BLaER1 treated with 17β-estradiol and CSF1 and Interleukin-3, amounts not matched to agents 10 nM and 100 nM (cell line): ENCODE measurements at regions not wholly inside any gene's neighbourhood (a gene's known extent, or its start where the extent isn't known, plus 50 kb on each side); places are given as distances from the start of the nearest gene placed in this dataset.

Source experiments
- H3K27ac ChIP-seq, 11 experiments: shearing (Covaris generic); formaldehyde crosslinking; 2 replicates each; pipeline ENCODE4 v1.8.1; 2022
- H3K27me3 ChIP-seq, 11 experiments: shearing (Covaris generic); formaldehyde crosslinking; 2 replicates each; pipeline ENCODE4 v1.8.1; 2022
- H3K36me3 ChIP-seq, 11 experiments: shearing (Covaris generic); formaldehyde crosslinking; 2 replicates each; pipeline ENCODE4 v1.8.1; 2022
- H3K4me1 ChIP-seq, 10 experiments: shearing (Covaris generic); formaldehyde crosslinking; 2 replicates each; pipeline ENCODE4 v1.8.1; 2022
- H3K4me2 ChIP-seq, 11 experiments: shearing (Covaris generic); formaldehyde crosslinking; 2 replicates each; pipeline ENCODE4 v1.8.1; 2022
- H3K4me3 ChIP-seq, 10 experiments: shearing (Covaris generic); formaldehyde crosslinking; 2 replicates each; pipeline ENCODE4 v1.8.1; 2022
- H3K9ac ChIP-seq, 11 experiments: shearing (Covaris generic); formaldehyde crosslinking; 2 replicates each; pipeline ENCODE4 v1.8.1; 2022
- H3K9me3 ChIP-seq, 11 experiments: shearing (Covaris generic); formaldehyde crosslinking; replicated peaks in 1 of 11; 2 replicates each; pipeline ENCODE4 v1.8.1; 2022
- H4K20me1 ChIP-seq, 11 experiments: shearing (Covaris generic); formaldehyde crosslinking; 2 replicates each; pipeline ENCODE4 v1.8.1; 2022
- Cebpa-rat ChIP-seq, 11 experiments: shearing (Covaris generic); IDR thresholded peaks; 2 replicates each; pipeline ENCODE4 v1.8.1; 2022

GRCh38 chr6:28737750-28738395 lies 185.9 kb downstream of the TRIM27 start:
- Histone ChIP-seq H3K36me3 (no peaks in the 10 kb centered on the region), H3K4me3 (peak overlapping the region in 1 of 10 experiments; percentile 24; a peak in 2 of 20 replicates), H3K27me3 (peaks cover 74 to 96% (median 82%) of the 10 kb centered on the region in 11 experiments), H3K27ac (no peak overlapping the region), H3K4me1 (no peaks in the 10 kb centered on the region; a peak in 2 of 20 replicates), H4K20me1 (no peaks in the 10 kb centered on the region; a peak in 1 of 22 replicates), H3K4me2 (peak overlapping the region in 2 of 11 experiments; percentile 13 to 48; a peak in 3 of 22 replicates), H3K9me3 (peaks cover 63 to 79% (median 68%) of the 10 kb centered on the region in 11 experiments), H3K9ac (no peak overlapping the region)
- TF ChIP-seq Cebpa-rat (IDR thresholded peaks at IDR 0.05): no peak

- Histone ChIP-seq H3K9me3 (peaks cover 63 to 78% (median 65%) of the 10 kb centered on the region in 11 experiments), H3K27ac (no peak overlapping the region), H3K36me3 (no peaks in the 10 kb centered on the region), H4K20me1 (no peaks in the 10 kb centered on the region; a peak in 1 of 22 replicates), H3K4me2 (peak overlapping the region in 3 of 11 experiments; percentile 13 to 48 (median 27); a peak in 5 of 22 replicates), H3K4me3 (peak overlapping the region in 2 of 10 experiments; percentile 3 to 15; a peak in 1 of 20 replicates), H3K27me3 (peaks cover 69 to 91% (median 78%) of the 10 kb centered on the region in 11 experiments), H3K9ac (no peak overlapping the region), H3K4me1 (no peaks in the 10 kb centered on the region; a peak in 2 of 20 replicates)
- no peak for TF ChIP-seq Cebpa-rat (IDR thresholded peaks at IDR 0.05)
Observed at GRCh38 chr6:28738396-28738765, 185.4 kb downstream of the TRIM27 start.

- no peak overlapping the region for H3K4me3 ChIP-seq
- H4K20me1 ChIP-seq: no peaks in the 10 kb centered on the region; a peak in 1 of 22 replicates
- H3K27ac ChIP-seq: no peak overlapping the region
- H3K36me3 ChIP-seq: no peaks in the 10 kb centered on the region
- no peak overlapping the region for H3K4me2 ChIP-seq
- peaks cover 39 to 61% (median 50%) of the 10 kb centered on the region in 11 experiments for H3K27me3 ChIP-seq
- H3K4me1 ChIP-seq: no peaks in the 10 kb centered on the region; a peak in 2 of 20 replicates
- TF ChIP-seq Cebpa-rat (IDR thresholded peaks at IDR 0.05): no peak
- H3K9ac ChIP-seq: no peak overlapping the region
- peaks cover 35 to 48% (median 39%) of the 10 kb centered on the region in 11 experiments for H3K9me3 ChIP-seq
Observed at GRCh38 chr6:28741363-28741762, 182.4 kb downstream of the TRIM27 start.

GRCh38 chr6:28742668-28743270 lies 181.0 kb downstream of the TRIM27 start:
- no peak overlapping the region for H3K27ac ChIP-seq
- H3K9me3 ChIP-seq: peaks cover 21 to 37% (median 27%) of the 10 kb centered on the region in 11 experiments
- H3K4me3 ChIP-seq: no peak overlapping the region
- H3K4me1 ChIP-seq: no peaks in the 10 kb centered on the region; a peak in 2 of 20 replicates
- no peak for TF ChIP-seq Cebpa-rat (IDR thresholded peaks at IDR 0.05)
- H3K27me3 ChIP-seq: peaks cover 25 to 47% (median 36%) of the 10 kb centered on the region in 11 experiments
- no peak overlapping the region for H3K4me2 ChIP-seq
- H3K9ac ChIP-seq: no peak overlapping the region
- H3K36me3 ChIP-seq: no peaks in the 10 kb centered on the region
- H4K20me1 ChIP-seq: no peaks in the 10 kb centered on the region; a peak in 1 of 22 replicates

GRCh38 chr6:28743271-28743789 lies 180.5 kb downstream of the TRIM27 start:
- TF ChIP-seq Cebpa-rat (IDR thresholded peaks at IDR 0.05): no peak
- Histone ChIP-seq H4K20me1 (no peaks in the 10 kb centered on the region), H3K9ac (no peak overlapping the region), H3K27ac (no peak overlapping the region), H3K9me3 (peaks cover 16 to 35% (median 25%) of the 10 kb centered on the region in 11 experiments), H3K4me2 (no peak overlapping the region), H3K27me3 (peaks cover 19 to 41% (median 30%) of the 10 kb centered on the region in 11 experiments), H3K4me1 (no peaks in the 10 kb centered on the region; a peak in 2 of 20 replicates), H3K4me3 (no peak overlapping the region), H3K36me3 (no peaks in the 10 kb centered on the region)

GRCh38 chr6:28747083-28747630 lies 176.6 kb downstream of the TRIM27 start:
- H3K27ac ChIP-seq: no peak overlapping the region
- no peak overlapping the region for H3K4me3 ChIP-seq
- no peak overlapping the region for H3K4me2 ChIP-seq
- H3K36me3 ChIP-seq: no peaks in the 10 kb centered on the region
- peaks cover 0 to 11% (median 5%) of the 10 kb centered on the region in 11 experiments; a peak in 6 of 22 replicates for H3K27me3 ChIP-seq
- no peaks in the 10 kb centered on the region for H3K4me1 ChIP-seq
- no peaks in the 10 kb centered on the region for H4K20me1 ChIP-seq
- H3K9me3 ChIP-seq: peaks cover 23 to 52% (median 32%) of the 10 kb centered on the region in 11 experiments
- no peak for TF ChIP-seq Cebpa-rat (IDR thresholded peaks at IDR 0.05)
- no peak overlapping the region for H3K9ac ChIP-seq

GRCh38 chr6:28747631-28748157 lies 176.1 kb downstream of the TRIM27 start:
- peaks cover 23 to 47% (median 30%) of the 10 kb centered on the region in 11 experiments for H3K9me3 ChIP-seq
- H3K4me1 ChIP-seq: no peaks in the 10 kb centered on the region
- no peaks in the 10 kb centered on the region for H4K20me1 ChIP-seq
- H3K27me3 ChIP-seq: peaks cover 0 to 10% (median 2%) of the 10 kb centered on the region in 11 experiments; a peak in 6 of 22 replicates
- no peak overlapping the region for H3K4me2 ChIP-seq
- TF ChIP-seq Cebpa-rat (IDR thresholded peaks at IDR 0.05): no peak
- no peak overlapping the region for H3K4me3 ChIP-seq
- no peaks in the 10 kb centered on the region for H3K36me3 ChIP-seq
- H3K27ac ChIP-seq: no peak overlapping the region
- H3K9ac ChIP-seq: no peak overlapping the region

- Histone ChIP-seq H3K9me3 (peaks cover 23 to 47% (median 30%) of the 10 kb centered on the region in 11 experiments), H3K9ac (no peak overlapping the region), H3K27me3 (peaks cover 0 to 8% (median 0%) of the 10 kb centered on the region in 11 experiments; a peak in 5 of 22 replicates), H3K4me3 (no peak overlapping the region), H4K20me1 (no peaks in the 10 kb centered on the region), H3K36me3 (no peaks in the 10 kb centered on the region), H3K27ac (no peak overlapping the region), H3K4me2 (no peak overlapping the region), H3K4me1 (no peaks in the 10 kb centered on the region)
- TF ChIP-seq Cebpa-rat (IDR thresholded peaks at IDR 0.05): no peak
Observed at GRCh38 chr6:28748192-28748591, 175.6 kb downstream of the TRIM27 start.

GRCh38 chr6:28750926-28751458 lies 172.8 kb downstream of the TRIM27 start:
- no peaks in the 10 kb centered on the region for H3K27me3 ChIP-seq
- no peak overlapping the region for H3K27ac ChIP-seq
- no peak for TF ChIP-seq Cebpa-rat (IDR thresholded peaks at IDR 0.05)
- H3K36me3 ChIP-seq: no peaks in the 10 kb centered on the region
- peaks cover 26 to 53% (median 34%) of the 10 kb centered on the region in 11 experiments for H3K9me3 ChIP-seq
- no peak overlapping the region for H3K4me2 ChIP-seq
- H3K4me1 ChIP-seq: no peaks in the 10 kb centered on the region
- H3K9ac ChIP-seq: no peak overlapping the region
- H4K20me1 ChIP-seq: no peaks in the 10 kb centered on the region
- no peak overlapping the region for H3K4me3 ChIP-seq
